ENCODE measurements at regions not wholly inside any gene's neighbourhood (a gene's known extent, or its start where the extent isn't known, plus 50 kb on each side); places are given as distances from the start of the nearest gene placed in this dataset.

- Histone ChIP-seq H3K4me1 (ENCODE audit: insufficient read depth, low read length) (no peaks in the 10 kb centered on the region), H3K27ac (ENCODE audit: extremely low read length, insufficient read depth, low read length) (no peak overlapping the region), H3K36me3 (replicated peaks in 1 of 2; ENCODE audit: control insufficient read depth in 1 of 2, insufficient read depth in 2 of 2, low read length in 2 of 2) (no peaks in the 10 kb centered on the region), H3K4me2 (ENCODE audit: low read depth, low read length) (no peak overlapping the region), H3K9ac (ENCODE audit: insufficient read depth, low read depth, low read length) (no peak overlapping the region), H3K9me3 (ENCODE audit: low read length) (no peaks in the 10 kb centered on the region), H2AFZ (ENCODE audit: low read length) (no peak overlapping the region), H3K27me3 (ENCODE audit: control insufficient read depth in 1 of 2, insufficient read depth in 2 of 2, low read length in 2 of 2) (no peaks in the 10 kb centered on the region), H3K4me3 (replicated peaks in 1 of 3; ENCODE audit: insufficient read depth in 1 of 3, low read depth in 2 of 3, low read length in 3 of 3) (no peak overlapping the region), H3K79me2 (ENCODE audit: insufficient read depth, low read length) (no peaks in the 10 kb centered on the region), H4K20me1 (ENCODE audit: insufficient read depth, low read length) (no peaks in the 10 kb centered on the region)
- intact Hi-C loops (cut with micrococcal nuclease; ENCODE audit: unreplicated experiment): no loop called here
- ATAC-seq (no peak), DNase-seq (ENCODE audit: low spot score) (no peak), FAIRE-seq (no peak)
- in situ Hi-C loops (cut with HindIII; ENCODE audit: extremely low pct_ligation_motif_present, low pct_unique_long_range_greater_than_20kb): no loop called here
- BruUV-seq (replicated peaks): no TSS peak
- CTCF ChIA-PET (ENCODE audit: low intra/inter-chr PET ratio, low total read pairs): no interaction called here
- 0% methylated on average over 2 of the region's 3 CpGs for WGBS (ENCODE audit: low lambda C conversion rate)
- POLR2A ChIA-PET: no interaction called here
- no peak for TF ChIP-seq THYN1 (CRISPR knock-in tag; IDR thresholded peaks at IDR 0.05; ENCODE audit: borderline replicate concordance, low read depth)
- no peak for TF ChIP-seq NBN (conservative IDR thresholded peaks at IDR 0.05)
- TF ChIP-seq, protein P1, sequence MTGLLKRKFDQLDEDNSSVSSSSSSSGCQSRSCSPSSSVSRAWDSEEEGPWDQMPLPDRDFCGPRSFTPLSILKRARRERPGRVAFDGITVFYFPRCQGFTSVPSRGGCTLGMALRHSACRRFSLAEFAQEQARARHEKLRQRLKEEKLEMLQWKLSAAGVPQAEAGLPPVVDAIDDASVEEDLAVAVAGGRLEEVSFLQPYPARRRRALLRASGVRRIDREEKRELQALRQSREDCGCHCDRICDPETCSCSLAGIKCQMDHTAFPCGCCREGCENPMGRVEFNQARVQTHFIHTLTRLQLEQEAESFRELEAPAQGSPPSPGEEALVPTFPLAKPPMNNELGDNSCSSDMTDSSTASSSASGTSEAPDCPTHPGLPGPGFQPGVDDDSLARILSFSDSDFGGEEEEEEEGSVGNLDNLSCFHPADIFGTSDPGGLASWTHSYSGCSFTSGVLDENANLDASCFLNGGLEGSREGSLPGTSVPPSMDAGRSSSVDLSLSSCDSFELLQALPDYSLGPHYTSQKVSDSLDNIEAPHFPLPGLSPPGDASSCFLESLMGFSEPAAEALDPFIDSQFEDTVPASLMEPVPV (CRISPR knock-in tag; IDR thresholded peaks at IDR 0.05): no peak
- no peak for TF ChIP-seq TAF1 (CRISPR knock-in tag; IDR thresholded peaks at IDR 0.05)
- TF ChIP-seq ZNF333 (CRISPR knock-in tag; IDR thresholded peaks at IDR 0.05; ENCODE audit: borderline replicate concordance): no peak
- TF ChIP-seq, protein P2, sequence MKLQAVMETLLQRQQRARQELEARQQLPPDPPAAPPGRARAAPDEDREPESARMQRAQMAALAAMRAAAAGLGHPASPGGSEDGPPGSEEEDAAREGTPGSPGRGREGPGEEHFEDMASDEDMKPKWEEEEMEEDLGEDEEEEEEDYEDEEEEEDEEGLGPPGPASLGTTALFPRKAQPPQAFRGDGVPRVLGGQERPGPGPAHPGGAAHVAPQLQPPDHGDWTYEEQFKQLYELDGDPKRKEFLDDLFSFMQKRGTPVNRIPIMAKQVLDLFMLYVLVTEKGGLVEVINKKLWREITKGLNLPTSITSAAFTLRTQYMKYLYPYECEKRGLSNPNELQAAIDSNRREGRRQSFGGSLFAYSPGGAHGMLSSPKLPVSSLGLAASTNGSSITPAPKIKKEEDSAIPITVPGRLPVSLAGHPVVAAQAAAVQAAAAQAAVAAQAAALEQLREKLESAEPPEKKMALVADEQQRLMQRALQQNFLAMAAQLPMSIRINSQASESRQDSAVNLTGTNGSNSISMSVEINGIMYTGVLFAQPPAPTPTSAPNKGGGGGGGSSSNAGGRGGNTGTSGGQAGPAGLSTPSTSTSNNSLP (IDR thresholded peaks at IDR 0.05; ENCODE audit: low read depth, low read length): no peak
- TF ChIP-seq IRX3 (CRISPR knock-in tag; IDR thresholded peaks at IDR 0.05; ENCODE audit: borderline replicate concordance, low read depth): no peak
- no peak for TF ChIP-seq ZNF878 (CRISPR knock-in tag; IDR thresholded peaks at IDR 0.05)
- no peak for TF ChIP-seq ZNF10 (CRISPR knock-in tag; IDR thresholded peaks at IDR 0.05; ENCODE audit: borderline replicate concordance, low read depth)
Observed at GRCh38 chr18:71326826-71327225, 1038.0 kb downstream of the SOCS6 start.

Data from HepG2 (cell line).